Activated naive CD8-positive, alpha-beta T cell (primary cell): ENCODE measurements at regions not wholly inside any gene's neighbourhood (a gene's known extent, or its start where the extent isn't known, plus 50 kb on each side); places are given as distances from the start of the nearest gene placed in this dataset.

Experiments used
- H3K27ac Mint-ChIP-seq: one replicate; pipeline ENCODE4 v1.8.0; 2021; ENCODE audit warnings: mixed read lengths
- H3K27me3 Mint-ChIP-seq: one replicate; pipeline ENCODE4 v1.8.0; 2021; ENCODE audit warnings: mixed read lengths
- H3K36me3 Mint-ChIP-seq: one replicate; pipeline ENCODE4 v1.8.0; 2021; ENCODE audit warnings: mixed read lengths
- H3K4me1 Mint-ChIP-seq: one replicate; pipeline ENCODE4 v1.8.0; 2021; ENCODE audit warnings: low read depth, mixed read lengths
- H3K4me3 Mint-ChIP-seq: one replicate; pipeline ENCODE4 v1.8.0; 2021; ENCODE audit warnings: mild to moderate bottlenecking, mixed read lengths
- H3K9me3 Mint-ChIP-seq: one replicate; pipeline ENCODE4 v1.8.0; 2021; ENCODE audit warnings: low read depth, mixed read lengths

DNA sequence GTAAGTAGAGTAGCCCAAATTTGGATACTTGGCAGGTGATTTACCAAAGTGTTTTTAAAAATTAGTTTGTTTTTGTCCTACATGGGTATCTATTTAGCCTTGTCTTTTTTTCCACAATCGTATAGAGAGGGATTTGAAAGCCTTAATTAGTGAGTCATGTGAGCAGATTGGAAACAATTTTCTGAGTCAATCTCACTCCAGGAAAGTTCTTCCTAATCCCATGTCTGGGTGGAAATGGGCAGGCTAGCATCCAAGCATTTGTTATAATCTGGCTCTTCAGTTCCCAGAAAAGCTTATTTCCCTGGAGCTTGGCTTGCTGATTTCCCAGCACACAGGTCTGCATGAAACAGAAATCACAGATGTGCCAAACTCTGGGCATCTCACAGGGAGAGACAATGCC, 426.9 kb upstream of the BOD1L1 start:
- Mint-ChIP-seq H3K27me3 (peaks cover 2% of the 10 kb centered on the region), H3K9me3 (no peaks in the 10 kb centered on the region), H3K4me1 (no peaks in the 10 kb centered on the region), H3K4me3 (no peak overlapping the region), H3K27ac (no peak overlapping the region), H3K36me3 (no peaks in the 10 kb centered on the region)

DNA sequence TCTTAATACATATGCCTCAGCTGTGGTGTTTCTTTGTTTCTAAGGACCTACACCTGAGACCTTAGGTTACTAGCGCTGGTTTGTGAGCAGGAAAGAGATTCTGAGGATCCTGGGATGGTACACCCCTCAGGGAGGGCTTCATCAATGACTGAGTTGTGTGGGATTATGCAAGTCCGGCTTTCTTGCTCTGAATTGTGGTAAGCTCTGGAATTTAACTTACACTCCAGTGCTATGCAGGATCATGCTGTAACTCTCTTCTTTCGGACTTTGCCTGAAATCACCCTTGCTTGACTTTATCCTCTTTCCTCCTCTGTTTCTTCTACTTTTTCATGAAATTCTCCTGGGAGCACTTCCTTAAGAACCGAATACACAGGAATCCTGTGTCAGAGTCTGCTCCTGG, 431.5 kb upstream of the BOD1L1 start:
- peaks cover 3% of the 10 kb centered on the region for H3K27me3 Mint-ChIP-seq
- no peak overlapping the region for H3K4me3 Mint-ChIP-seq
- H3K9me3 Mint-ChIP-seq, result no peaks in the 10 kb centered on the region
- H3K4me1 Mint-ChIP-seq, result no peaks in the 10 kb centered on the region
- no peaks in the 10 kb centered on the region for H3K36me3 Mint-ChIP-seq
- H3K27ac Mint-ChIP-seq, result no peak overlapping the region

DNA sequence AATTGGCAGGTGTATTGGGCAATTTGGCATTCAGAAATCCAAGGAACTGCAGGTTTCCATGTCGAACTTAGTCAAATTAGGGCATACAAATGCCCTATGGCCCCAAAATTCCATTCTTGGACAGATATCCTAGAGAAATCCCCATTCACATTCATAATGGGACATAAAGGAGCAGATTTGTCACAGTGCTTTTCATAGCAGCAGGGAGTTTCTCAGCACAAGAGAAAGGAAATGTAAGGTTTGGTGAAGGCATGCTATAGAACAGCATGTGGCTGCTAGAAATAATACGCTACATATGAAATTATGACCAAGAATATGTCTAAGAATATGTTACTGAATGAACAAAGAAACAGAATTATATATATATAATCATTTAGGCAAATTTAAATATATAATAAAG, 437.5 kb upstream of the BOD1L1 start:
- Mint-ChIP-seq H3K27me3 (peaks cover 2% of the 10 kb centered on the region), H3K4me3 (no peak overlapping the region), H3K27ac (no peak overlapping the region), H3K9me3 (no peaks in the 10 kb centered on the region), H3K4me1 (no peaks in the 10 kb centered on the region), H3K36me3 (no peaks in the 10 kb centered on the region)

DNA sequence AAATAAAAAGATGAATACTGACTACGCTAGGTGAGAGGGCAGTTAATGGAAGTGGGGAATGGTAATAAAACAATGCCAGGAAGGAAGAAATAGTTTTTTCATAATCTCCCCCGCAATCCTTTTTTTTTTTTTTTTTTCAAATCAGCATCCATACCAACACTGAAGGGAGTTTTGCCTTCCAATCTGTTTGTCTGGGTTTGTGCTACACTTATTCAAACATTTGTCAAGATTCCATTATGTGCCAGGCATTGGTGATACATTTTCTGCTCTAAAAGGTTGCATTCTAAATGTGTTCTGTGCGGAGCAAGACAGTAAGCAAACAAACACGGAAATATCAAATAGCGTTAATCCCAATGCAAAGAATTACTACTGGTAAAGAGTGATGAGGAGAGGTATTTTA, 437.9 kb upstream of the BOD1L1 start:
- Mint-ChIP-seq H3K9me3 (no peaks in the 10 kb centered on the region), H3K27me3 (peaks cover 2% of the 10 kb centered on the region), H3K4me1 (no peaks in the 10 kb centered on the region), H3K36me3 (no peaks in the 10 kb centered on the region), H3K4me3 (no peak overlapping the region), H3K27ac (no peak overlapping the region)

DNA sequence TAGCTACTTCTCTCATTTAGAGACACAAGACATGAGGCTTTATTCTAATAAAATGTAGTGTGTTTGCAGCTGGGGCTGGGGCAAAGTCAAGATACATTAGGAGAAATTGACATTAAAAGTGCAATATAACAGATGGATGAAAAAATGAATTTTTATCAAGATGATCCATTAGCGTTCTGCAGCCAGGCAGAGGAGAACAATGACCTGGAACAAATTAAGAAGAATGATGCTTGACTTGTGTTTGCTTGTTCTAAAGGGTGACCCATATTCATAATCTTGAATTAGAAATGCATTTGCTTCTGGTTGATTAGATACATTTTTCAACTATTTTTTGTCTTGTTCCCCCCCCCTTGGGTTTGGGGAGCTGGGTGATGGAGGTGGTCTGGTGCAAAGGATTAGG, 439.5 kb upstream of the BOD1L1 start:
- H3K9me3 Mint-ChIP-seq, result peaks cover 6% of the 10 kb centered on the region
- H3K4me1 Mint-ChIP-seq, result no peaks in the 10 kb centered on the region
- no peaks in the 10 kb centered on the region for H3K27me3 Mint-ChIP-seq
- no peaks in the 10 kb centered on the region for H3K36me3 Mint-ChIP-seq
- H3K4me3 Mint-ChIP-seq, result no peak overlapping the region
- no peak overlapping the region for H3K27ac Mint-ChIP-seq

DNA sequence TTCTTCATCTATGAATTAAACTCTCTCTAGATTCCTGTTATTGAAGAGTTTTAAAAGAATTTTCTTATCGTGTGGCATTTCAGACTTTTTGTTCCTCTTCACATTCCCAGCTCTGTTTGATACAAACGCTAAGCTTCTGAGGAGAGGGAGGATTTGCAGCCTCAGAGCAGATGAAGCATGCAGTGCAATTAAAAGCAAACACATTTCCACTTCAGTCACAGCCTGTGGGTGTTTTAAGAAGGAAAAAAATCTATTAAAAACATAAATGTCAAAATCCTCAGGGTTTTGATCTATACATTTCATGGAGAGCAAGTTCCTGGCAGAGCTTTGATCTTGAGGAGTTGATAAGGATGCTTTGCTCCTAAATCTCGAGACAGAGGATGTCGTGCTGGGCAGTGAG, 442.4 kb upstream of the BOD1L1 start:
- H3K9me3 Mint-ChIP-seq, result peaks cover 12% of the 10 kb centered on the region

DNA sequence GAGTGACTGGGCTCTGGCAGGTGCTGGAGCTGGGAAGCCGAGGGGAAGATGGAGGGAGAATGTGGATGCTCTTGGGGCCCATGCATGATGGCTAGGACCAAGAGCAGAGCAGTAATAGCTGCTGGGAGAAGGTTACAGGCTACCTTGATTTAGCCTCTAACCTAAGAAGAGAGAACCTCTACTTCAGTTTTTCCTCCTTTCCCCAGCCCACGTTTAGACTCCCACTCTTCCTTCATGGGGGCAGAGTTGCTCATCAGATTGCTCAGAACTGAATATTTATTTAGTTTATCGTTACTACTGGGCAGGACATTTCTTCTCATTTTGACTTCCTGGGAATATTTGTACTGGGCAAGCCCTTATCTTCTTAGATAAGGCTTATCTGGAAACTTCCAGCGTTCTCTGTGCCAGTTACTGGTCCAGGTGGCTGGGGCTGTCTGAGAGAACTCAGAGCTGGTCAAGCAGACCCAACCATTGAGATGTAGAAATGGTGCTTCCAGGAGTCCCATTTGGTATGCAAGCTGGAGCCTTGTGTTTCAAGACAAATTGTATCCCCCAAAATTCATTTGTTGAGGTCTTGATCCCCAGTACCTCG, 442.9 kb upstream of the BOD1L1 start:
- no peaks in the 10 kb centered on the region for H3K27me3 Mint-ChIP-seq
- no peaks in the 10 kb centered on the region for H3K36me3 Mint-ChIP-seq
- H3K4me3 Mint-ChIP-seq, result no peak overlapping the region
- peaks cover 12% of the 10 kb centered on the region for H3K9me3 Mint-ChIP-seq
- H3K4me1 Mint-ChIP-seq, result no peaks in the 10 kb centered on the region
- no peak overlapping the region for H3K27ac Mint-ChIP-seq

More for the DNA sequence above, 442.4 kb upstream of the BOD1L1 start:
- H3K27me3 Mint-ChIP-seq, result no peaks in the 10 kb centered on the region
- H3K4me3 Mint-ChIP-seq, result no peak overlapping the region
- H3K4me1 Mint-ChIP-seq, result no peaks in the 10 kb centered on the region
- no peak overlapping the region for H3K27ac Mint-ChIP-seq
- no peaks in the 10 kb centered on the region for H3K36me3 Mint-ChIP-seq

DNA sequence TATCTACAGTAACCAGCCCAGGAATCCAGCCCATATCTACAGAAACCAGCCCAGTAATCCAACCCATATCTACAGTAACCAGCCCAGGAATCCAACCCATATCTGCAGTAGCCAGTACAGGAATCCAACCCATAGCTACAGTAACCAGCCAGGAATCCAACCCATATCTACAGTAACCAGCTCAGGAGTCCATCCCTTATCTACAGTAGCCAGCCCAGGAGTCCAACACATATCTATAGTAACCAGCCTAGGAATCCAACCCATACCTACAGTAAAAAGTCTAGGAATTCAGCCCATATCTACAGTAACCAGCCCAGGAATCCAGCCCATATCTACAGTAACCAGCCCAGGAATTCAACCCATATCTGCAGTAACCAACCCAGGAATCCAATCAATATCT, 445.0 kb upstream of the BOD1L1 start:
- Mint-ChIP-seq H3K27ac (no peak overlapping the region), H3K27me3 (no peaks in the 10 kb centered on the region), H3K4me1 (no peaks in the 10 kb centered on the region), H3K9me3 (peaks cover 12% of the 10 kb centered on the region), H3K4me3 (no peak overlapping the region), H3K36me3 (no peaks in the 10 kb centered on the region)

DNA sequence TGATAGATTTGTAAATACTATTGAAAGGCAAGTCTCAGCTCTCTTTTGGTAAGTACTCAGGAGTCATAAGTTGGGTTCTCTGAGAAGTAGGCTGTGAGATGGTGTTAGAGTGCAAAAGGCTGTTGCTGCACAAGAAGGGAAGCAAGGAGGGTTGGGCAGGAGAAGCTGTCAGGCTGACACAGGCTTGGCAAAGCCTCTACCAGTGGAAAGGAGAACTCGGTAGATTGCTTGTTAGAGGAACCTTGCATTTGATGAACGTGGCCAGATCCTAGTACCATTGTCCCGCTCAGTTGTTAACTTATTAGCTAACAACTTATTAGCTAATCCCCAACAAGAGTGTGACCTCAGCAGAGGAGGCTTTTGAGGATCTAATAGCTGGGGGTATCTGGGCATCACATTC, 449.3 kb upstream of the BOD1L1 start:
- Mint-ChIP-seq H3K36me3 (no peaks in the 10 kb centered on the region), H3K4me1 (no peaks in the 10 kb centered on the region), H3K4me3 (no peak overlapping the region), H3K27me3 (no peaks in the 10 kb centered on the region), H3K9me3 (peaks cover 8% of the 10 kb centered on the region), H3K27ac (no peak overlapping the region)

DNA sequence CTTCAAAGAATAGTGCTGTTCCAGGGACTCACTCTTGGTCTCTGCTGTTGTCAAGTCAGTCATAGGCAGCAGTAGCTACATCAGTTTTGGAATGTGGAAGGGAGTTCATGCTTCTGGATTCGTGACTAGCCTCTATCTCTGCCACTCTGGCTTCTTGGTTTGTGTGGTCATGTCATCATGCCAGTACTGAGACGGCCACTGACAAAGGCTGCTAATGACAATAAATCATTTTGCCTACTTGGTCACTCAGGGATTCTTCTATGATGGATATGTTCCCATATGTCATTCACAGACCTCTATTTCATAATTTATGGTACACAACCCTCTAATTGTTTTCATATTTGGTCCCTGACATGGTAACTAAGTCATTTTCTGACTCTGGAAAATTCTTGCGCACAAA, 450.8 kb upstream of the BOD1L1 start:
- no peaks in the 10 kb centered on the region for H3K4me1 Mint-ChIP-seq
- no peaks in the 10 kb centered on the region for H3K27me3 Mint-ChIP-seq
- H3K4me3 Mint-ChIP-seq, result no peak overlapping the region
- peaks cover 4% of the 10 kb centered on the region for H3K9me3 Mint-ChIP-seq
- H3K36me3 Mint-ChIP-seq, result no peaks in the 10 kb centered on the region
- no peak overlapping the region for H3K27ac Mint-ChIP-seq

DNA sequence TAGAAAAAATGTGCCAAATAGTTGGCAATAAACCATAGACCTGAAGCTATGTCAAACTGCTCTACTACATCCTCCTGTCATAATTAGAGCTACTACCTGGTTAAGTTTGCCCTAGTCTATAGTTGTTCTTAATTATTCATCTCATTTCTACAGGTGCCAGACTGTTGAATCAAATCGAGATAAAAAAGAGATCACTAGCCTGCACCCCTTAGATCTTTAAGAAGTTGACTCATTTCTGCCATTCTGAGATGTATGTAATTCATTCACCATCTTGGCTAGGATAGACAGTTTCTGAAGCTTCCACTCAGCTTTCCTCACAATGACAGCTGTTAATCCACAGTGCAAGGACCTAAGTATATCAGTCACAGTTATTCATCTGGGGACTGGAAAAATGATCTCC, 452.1 kb upstream of the BOD1L1 start:
- Mint-ChIP-seq H3K4me3 (no peak overlapping the region), H3K4me1 (no peaks in the 10 kb centered on the region), H3K36me3 (no peaks in the 10 kb centered on the region), H3K27ac (no peak overlapping the region), H3K9me3 (no peaks in the 10 kb centered on the region), H3K27me3 (no peaks in the 10 kb centered on the region)

DNA sequence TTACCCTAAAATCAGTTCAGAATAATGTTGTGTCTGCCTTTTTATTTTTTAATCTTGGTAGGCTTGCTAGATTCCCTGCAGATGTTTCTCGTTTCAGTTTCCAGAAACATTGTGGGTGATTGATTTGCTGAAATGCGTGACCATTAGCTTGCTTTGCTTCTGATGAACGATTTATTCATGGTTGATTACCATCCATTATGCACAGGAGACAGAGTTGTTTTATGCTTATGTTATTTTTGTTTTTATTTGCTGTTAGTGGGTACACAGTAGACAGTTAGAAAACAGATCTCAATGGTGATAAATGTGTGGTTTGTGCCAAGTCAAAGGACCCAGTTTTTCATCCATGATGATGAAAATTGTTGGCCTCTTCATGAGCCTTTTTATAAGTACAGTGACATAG, 455.6 kb upstream of the BOD1L1 start:
- H3K9me3 Mint-ChIP-seq, result no peaks in the 10 kb centered on the region
- H3K27me3 Mint-ChIP-seq, result no peaks in the 10 kb centered on the region
- no peak overlapping the region for H3K27ac Mint-ChIP-seq
- H3K4me1 Mint-ChIP-seq, result no peaks in the 10 kb centered on the region
- no peak overlapping the region for H3K4me3 Mint-ChIP-seq
- H3K36me3 Mint-ChIP-seq, result no peaks in the 10 kb centered on the region

DNA sequence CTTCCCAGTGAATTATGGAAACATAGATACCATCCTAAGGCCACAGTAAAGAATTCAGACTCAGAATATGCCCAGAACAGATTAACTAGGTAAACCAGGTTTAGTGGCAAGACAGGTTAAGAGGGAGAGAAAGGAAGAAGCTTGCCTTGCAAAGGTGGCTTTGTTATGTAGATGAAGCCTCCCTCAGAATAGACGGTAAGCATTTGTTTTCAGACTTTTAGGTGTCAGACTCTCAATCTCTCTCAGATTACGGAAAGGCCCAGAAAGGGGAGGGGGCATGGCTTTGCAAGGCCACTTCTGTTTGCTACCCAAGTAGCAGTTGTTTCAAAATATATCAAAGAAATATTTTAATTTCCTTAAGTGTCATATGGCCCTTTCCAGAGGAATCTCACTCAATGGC, 457.1 kb upstream of the BOD1L1 start:
- H3K9me3 Mint-ChIP-seq, result no peaks in the 10 kb centered on the region
- no peaks in the 10 kb centered on the region for H3K4me1 Mint-ChIP-seq
- H3K4me3 Mint-ChIP-seq, result no peak overlapping the region
- H3K27me3 Mint-ChIP-seq, result no peaks in the 10 kb centered on the region
- H3K36me3 Mint-ChIP-seq, result no peaks in the 10 kb centered on the region
- no peak overlapping the region for H3K27ac Mint-ChIP-seq

DNA sequence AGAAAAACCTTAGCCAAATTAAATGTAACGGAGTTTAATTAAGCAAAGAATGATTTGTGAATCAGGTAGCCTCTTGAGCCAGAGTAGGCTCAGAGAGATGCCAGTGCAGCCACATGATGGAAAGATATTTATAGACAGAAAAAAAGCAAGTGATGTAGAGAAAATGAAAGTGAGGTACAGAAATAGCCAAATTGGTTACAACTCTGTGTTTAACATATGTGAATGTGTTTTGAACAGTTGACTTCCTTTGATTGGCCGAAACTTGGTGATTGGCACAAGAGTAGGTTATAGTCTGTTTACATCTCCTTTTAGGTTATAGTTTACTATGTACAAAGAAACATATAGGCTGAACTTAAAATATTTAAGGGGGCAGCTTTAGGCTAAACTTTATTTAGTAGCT, 459.9 kb upstream of the BOD1L1 start:
- H3K36me3 Mint-ChIP-seq, result no peaks in the 10 kb centered on the region
- H3K4me3 Mint-ChIP-seq, result no peak overlapping the region
- H3K27me3 Mint-ChIP-seq, result peaks cover 3% of the 10 kb centered on the region
- H3K4me1 Mint-ChIP-seq, result no peaks in the 10 kb centered on the region
- no peaks in the 10 kb centered on the region for H3K9me3 Mint-ChIP-seq
- no peak overlapping the region for H3K27ac Mint-ChIP-seq

DNA sequence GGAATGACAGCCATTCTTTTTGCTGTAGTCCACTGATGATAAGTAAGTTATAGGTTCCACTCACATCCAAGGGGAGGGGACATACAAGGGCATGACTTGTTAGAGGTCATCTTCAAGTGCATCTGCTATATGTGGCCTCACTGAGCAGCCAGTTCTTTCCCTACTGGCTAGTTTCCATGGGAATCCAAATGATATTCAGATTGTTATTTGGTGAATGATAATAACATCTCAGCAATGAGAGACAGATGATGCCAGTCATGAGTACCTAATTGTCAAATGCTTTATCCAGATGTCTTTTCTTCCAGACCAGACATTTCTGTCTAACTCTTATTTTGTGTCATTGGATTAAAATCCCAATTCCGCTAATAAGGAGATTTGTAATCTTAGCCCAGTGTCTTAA, 460.4 kb upstream of the BOD1L1 start:
- Mint-ChIP-seq H3K4me3 (no peak overlapping the region), H3K9me3 (no peaks in the 10 kb centered on the region), H3K36me3 (no peaks in the 10 kb centered on the region), H3K27me3 (peaks cover 3% of the 10 kb centered on the region), H3K4me1 (no peaks in the 10 kb centered on the region), H3K27ac (no peak overlapping the region)

DNA sequence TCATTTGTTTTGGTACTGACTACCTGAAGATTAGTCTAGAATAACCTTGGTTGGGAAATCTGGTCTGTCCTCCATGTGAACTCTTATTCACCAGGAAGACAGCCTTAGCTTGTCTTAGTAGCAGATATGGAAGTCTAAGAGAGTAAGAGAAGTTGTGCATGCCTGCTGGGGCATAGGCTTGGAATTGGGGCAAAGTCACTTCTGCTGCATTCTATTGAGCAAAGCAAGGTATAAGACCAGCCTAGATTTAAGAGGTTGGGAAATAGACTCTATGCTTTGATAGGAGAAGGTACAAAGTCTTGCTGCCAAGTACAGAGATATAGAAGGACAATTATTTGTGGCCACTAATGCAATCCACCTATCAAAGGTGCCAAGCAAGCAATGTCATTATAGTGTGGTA, 464.0 kb upstream of the BOD1L1 start:
- Mint-ChIP-seq H3K9me3 (no peaks in the 10 kb centered on the region), H3K4me1 (no peaks in the 10 kb centered on the region), H3K4me3 (no peak overlapping the region), H3K27me3 (peaks cover 3% of the 10 kb centered on the region), H3K27ac (no peak overlapping the region), H3K36me3 (no peaks in the 10 kb centered on the region)
